Vagina (tissue), 2 donors: ENCODE measurements at regions not wholly inside any gene's neighbourhood (a gene's known extent, or its start where the extent isn't known, plus 50 kb on each side); places are given as distances from the start of the nearest gene placed in this dataset.
"Not testable (repeated sequence)": the region's sequence is repeated elsewhere in the genome, so short reads cannot be mapped to it uniquely, and the experiment has no call there.

Source experiments
- POLR2AphosphoS5 ChIP-seq, 2 donors: sonication (generic); formaldehyde crosslinking; IDR thresholded peaks; one replicate each; pipeline ENCODE4 v1.9.0; 2017; ENCODE audit warnings: antibody characterized with exemption in 2 of 2, mild to moderate bottlenecking in 2 of 2, low read depth in 1 of 2; ENCODE audit not compliant: insufficient read depth in 1 of 2
- TF ChIP-seq, protein P1 (sequence below), 3 experiments: fragments of 450-650 bp in 2 of 3; fragments of 200-600 bp in 1 of 3; sonication (generic) in 1 of 3; IDR thresholded peaks; one replicate each; pipeline ENCODE4 v1.5.1; 2017 to 2019; ENCODE audit warnings: antibody characterized with exemption in 3 of 3, mild to moderate bottlenecking in 2 of 3, moderate library complexity in 2 of 3

DNA sequence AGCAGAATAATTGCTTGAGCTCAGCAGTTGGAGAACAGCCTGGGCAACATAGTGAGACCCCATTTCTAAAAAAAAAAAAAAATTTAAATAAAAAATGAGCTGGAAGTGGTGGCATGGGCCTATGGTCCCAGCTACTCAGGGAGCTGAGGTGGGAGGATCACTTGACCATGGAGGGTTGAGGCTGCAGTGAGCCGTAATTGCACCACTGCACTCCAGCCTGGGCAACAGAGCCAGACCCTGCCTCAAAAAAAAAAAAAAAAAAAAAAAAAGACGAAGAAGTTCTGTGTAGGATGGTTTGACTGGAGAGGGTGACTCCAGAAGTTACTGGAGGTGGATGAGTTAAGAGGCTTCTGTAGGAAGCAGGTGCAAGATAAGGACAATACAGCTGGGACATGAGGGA, 63.4 kb upstream of the VGLL4 start:
- TF ChIP-seq, protein P1, sequence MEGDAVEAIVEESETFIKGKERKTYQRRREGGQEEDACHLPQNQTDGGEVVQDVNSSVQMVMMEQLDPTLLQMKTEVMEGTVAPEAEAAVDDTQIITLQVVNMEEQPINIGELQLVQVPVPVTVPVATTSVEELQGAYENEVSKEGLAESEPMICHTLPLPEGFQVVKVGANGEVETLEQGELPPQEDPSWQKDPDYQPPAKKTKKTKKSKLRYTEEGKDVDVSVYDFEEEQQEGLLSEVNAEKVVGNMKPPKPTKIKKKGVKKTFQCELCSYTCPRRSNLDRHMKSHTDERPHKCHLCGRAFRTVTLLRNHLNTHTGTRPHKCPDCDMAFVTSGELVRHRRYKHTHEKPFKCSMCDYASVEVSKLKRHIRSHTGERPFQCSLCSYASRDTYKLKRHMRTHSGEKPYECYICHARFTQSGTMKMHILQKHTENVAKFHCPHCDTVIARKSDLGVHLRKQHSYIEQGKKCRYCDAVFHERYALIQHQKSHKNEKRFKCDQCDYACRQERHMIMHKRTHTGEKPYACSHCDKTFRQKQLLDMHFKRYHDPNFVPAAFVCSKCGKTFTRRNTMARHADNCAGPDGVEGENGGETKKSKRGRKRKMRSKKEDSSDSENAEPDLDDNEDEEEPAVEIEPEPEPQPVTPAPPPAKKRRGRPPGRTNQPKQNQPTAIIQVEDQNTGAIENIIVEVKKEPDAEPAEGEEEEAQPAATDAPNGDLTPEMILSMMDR (IDR thresholded peaks at IDR 0.05) = not testable (repeated sequence)
- TF ChIP-seq POLR2AphosphoS5 (IDR thresholded peaks at IDR 0.05; ENCODE audit: insufficient read depth in 1 of 2, low read depth in 1 of 2) = not testable (repeated sequence)
